HG03175 (cell line): ENCODE measurements at regions not wholly inside any gene's neighbourhood (a gene's known extent, or its start where the extent isn't known, plus 50 kb on each side); places are given as distances from the start of the nearest gene placed in this dataset.

Source experiments
- ATAC-seq: cut with Tn5 transposase; IDR thresholded peaks from one replicate; pipeline ENCODE4 v1.9.1; 2021; ENCODE audit warnings: mild to moderate bottlenecking, moderate library complexity; ENCODE audit not compliant: unreplicated experiment

- ATAC-seq = no peak
These were observed 476.0 kb downstream of the GABRG1 start for GRCh38 chr4:45647823-45648222.

GRCh38 chr4:45646885-45647590, 476.8 kb downstream of the GABRG1 start:
- no peak for ATAC-seq

GRCh38 chr4:45640281-45640680, 483.6 kb downstream of the GABRG1 start:
- no peak for ATAC-seq

GRCh38 chr4:45638641-45639040, 485.2 kb downstream of the GABRG1 start:
- ATAC-seq = no peak

- no peak for ATAC-seq
These were observed 487.7 kb downstream of the GABRG1 start for GRCh38 chr4:45636175-45636574.

GRCh38 chr4:45629717-45630116, 494.1 kb downstream of the GABRG1 start:
- ATAC-seq = no peak

- no peak for ATAC-seq
These were observed 501.9 kb downstream of the GABRG1 start for GRCh38 chr4:45621971-45622370.

- ATAC-seq = no peak
These were observed 503.0 kb downstream of the GABRG1 start for GRCh38 chr4:45620808-45621207.

GRCh38 chr4:45596379-45597101, 527.3 kb downstream of the GABRG1 start:
- no peak for ATAC-seq

- ATAC-seq = no peak
These were observed 543.5 kb downstream of the GABRG1 start for GRCh38 chr4:45580334-45580733.

GRCh38 chr4:45578874-45579273, 545.0 kb downstream of the GABRG1 start:
- ATAC-seq = no peak

GRCh38 chr4:45576275-45576674, 547.6 kb downstream of the GABRG1 start:
- ATAC-seq = no peak

GRCh38 chr4:45569619-45570018, 554.2 kb downstream of the GABRG1 start:
- ATAC-seq = no peak

- no peak for ATAC-seq
These were observed 555.2 kb downstream of the GABRG1 start for GRCh38 chr4:45568694-45569093.

- no peak for ATAC-seq
These were observed 556.8 kb downstream of the GABRG1 start for GRCh38 chr4:45566896-45567603.

- no peak for ATAC-seq
These were observed 569.4 kb downstream of the GABRG1 start for GRCh38 chr4:45554423-45554822.

- no peak for ATAC-seq
These were observed 573.0 kb downstream of the GABRG1 start for GRCh38 chr4:45550766-45551366.

- ATAC-seq = no peak
These were observed 584.6 kb downstream of the GABRG1 start for GRCh38 chr4:45539142-45539814.

GRCh38 chr4:45530498-45530897, 593.4 kb downstream of the GABRG1 start:
- no peak for ATAC-seq

- ATAC-seq = no peak
These were observed 596.7 kb downstream of the GABRG1 start for GRCh38 chr4:45527160-45527559.

- no peak for ATAC-seq
These were observed 605.0 kb downstream of the GABRG1 start for GRCh38 chr4:45518832-45519231.
